Progenitor cell of endocrine pancreas (in vitro differentiated cells): ENCODE measurements at regions not wholly inside any gene's neighbourhood (a gene's known extent, or its start where the extent isn't known, plus 50 kb on each side); places are given as distances from the start of the nearest gene placed in this dataset.

Experiments used
- DNase-seq: peaks from one replicate; pipeline ENCODE4 v3.0.0; 2021; ENCODE audit warnings: low spot score; ENCODE audit not compliant: unreplicated experiment
- H3K27ac Mint-ChIP-seq: 2 replicates; pipeline ENCODE4 v1.8.0; 2021; ENCODE audit warnings: mild to moderate bottlenecking, moderate library complexity, mixed read lengths
- H3K27me3 Mint-ChIP-seq: 2 replicates; pipeline ENCODE4 v1.8.0; 2021; ENCODE audit warnings: mixed read lengths
- H3K36me3 Mint-ChIP-seq: 2 replicates; pipeline ENCODE4 v1.8.0; 2022; ENCODE audit warnings: mixed read lengths; ENCODE audit not compliant: insufficient read depth
- H3K4me1 Mint-ChIP-seq: 2 replicates; pipeline ENCODE4 v1.8.0; 2021; ENCODE audit warnings: low read depth, mixed read lengths
- H3K4me3 Mint-ChIP-seq: 2 replicates; pipeline ENCODE4 v1.8.0; 2021; ENCODE audit warnings: low read depth, mild to moderate bottlenecking, moderate library complexity, mixed read lengths
- H3K9me3 Mint-ChIP-seq: 2 replicates; pipeline ENCODE4 v1.8.0; 2021; ENCODE audit warnings: low read depth, mixed read lengths
- CTCF ChIP-seq: fragments of 200-600 bp; sonication (generic); IDR thresholded peaks from one replicate; pipeline ENCODE4 v1.5.0; 2021; ENCODE audit warnings: antibody characterized with exemption, mild to moderate bottlenecking; ENCODE audit not compliant: unreplicated experiment

DNA sequence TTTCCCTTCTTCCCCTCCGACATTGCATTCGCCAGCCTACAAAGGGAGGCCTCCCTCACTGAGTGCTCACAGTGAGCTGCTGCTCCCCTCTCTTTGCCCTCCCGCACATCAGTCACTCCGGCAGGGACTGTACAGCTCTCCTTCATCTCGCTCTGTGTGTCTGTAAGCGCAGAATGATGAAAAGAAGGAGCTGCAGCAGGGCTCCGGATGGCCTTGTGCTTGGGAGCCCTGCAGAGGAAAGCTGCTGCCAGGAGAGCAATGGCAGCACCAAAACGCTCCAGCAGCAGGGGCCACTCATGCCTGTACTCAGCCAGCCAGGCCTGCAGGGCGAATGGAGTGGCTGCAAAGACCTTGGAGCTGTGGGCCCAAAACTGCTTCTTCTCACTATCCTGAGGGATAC, 107.0 kb upstream of the NSMCE3 start:
- Mint-ChIP-seq H3K4me3 (no peak overlapping the region), H3K9me3 (peaks cover 1% of the 10 kb centered on the region), H3K36me3 (no peaks in the 10 kb centered on the region), H3K27ac (no peak overlapping the region), H3K27me3 (no peaks in the 10 kb centered on the region), H3K4me1 (no peaks in the 10 kb centered on the region)
- no peak for DNase-seq
- TF ChIP-seq CTCF = no peak

DNA sequence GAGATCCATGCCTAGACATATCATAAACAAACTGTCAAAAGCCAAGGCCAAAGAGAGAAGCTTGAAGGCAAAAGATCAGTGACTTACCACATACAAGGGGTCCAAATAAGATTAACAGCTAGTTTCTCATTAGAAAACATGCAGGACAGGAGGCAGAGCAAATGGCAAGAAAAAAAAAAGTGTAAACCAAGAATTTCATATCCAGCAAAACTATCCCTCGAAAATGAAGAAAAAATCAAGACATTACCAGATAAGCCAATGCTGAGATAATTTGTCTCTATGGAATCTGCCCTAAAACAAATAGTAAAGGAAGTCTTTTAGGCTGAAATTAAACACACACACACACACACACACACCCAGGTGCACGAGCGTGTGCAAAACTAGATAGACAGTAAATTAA, 99.6 kb upstream of the NSMCE3 start:
- no peak overlapping the region for H3K27ac Mint-ChIP-seq
- peaks cover 32% of the 10 kb centered on the region for H3K9me3 Mint-ChIP-seq
- H3K4me1 Mint-ChIP-seq = no peaks in the 10 kb centered on the region

GRCh38 chr15:29364426-29365078, 94.9 kb upstream of the NSMCE3 start:
- H3K36me3 Mint-ChIP-seq = peaks cover 6% of the 10 kb centered on the region
- no peak overlapping the region for H3K27ac Mint-ChIP-seq

More for the DNA sequence above, 99.6 kb upstream of the NSMCE3 start:
- TF ChIP-seq CTCF = no peak
- no peak for DNase-seq
- Mint-ChIP-seq H3K4me3 (no peak overlapping the region), H3K36me3 (peaks cover 6% of the 10 kb centered on the region), H3K27me3 (no peaks in the 10 kb centered on the region)

DNA sequence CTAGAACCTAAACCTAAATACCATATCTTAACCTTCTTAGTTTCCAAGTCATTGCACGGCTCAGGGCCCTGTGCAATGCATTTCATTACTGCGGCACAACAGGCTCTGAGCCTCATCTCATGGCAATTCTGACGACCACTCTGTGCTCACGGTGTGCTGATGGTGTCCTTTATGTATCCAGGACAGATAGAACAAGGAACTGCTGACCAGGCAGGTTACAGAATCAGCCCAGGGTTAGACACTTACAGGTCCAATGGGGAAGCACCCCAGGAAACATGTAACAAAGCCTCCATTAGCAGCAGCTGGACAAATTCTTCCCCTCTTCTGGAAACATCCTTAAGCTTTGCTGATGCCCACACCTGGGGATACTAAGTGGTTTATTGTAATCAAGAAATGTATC, 91.9 kb upstream of the NSMCE3 start:
- no peaks in the 10 kb centered on the region for H3K4me1 Mint-ChIP-seq
- no peaks in the 10 kb centered on the region for H3K27me3 Mint-ChIP-seq
- no peaks in the 10 kb centered on the region for H3K36me3 Mint-ChIP-seq
- H3K9me3 Mint-ChIP-seq = no peaks in the 10 kb centered on the region
- no peak overlapping the region for H3K27ac Mint-ChIP-seq
- H3K4me3 Mint-ChIP-seq = no peak overlapping the region
- no peak for DNase-seq
- TF ChIP-seq CTCF = no peak

More at GRCh38 chr15:29364426-29365078, 94.9 kb upstream of the NSMCE3 start:
- Mint-ChIP-seq H3K4me1 (no peaks in the 10 kb centered on the region), H3K4me3 (no peak overlapping the region), H3K27me3 (no peaks in the 10 kb centered on the region), H3K9me3 (peaks cover 14% of the 10 kb centered on the region)
- TF ChIP-seq CTCF = peak; percentile 32
- no peak for DNase-seq

DNA sequence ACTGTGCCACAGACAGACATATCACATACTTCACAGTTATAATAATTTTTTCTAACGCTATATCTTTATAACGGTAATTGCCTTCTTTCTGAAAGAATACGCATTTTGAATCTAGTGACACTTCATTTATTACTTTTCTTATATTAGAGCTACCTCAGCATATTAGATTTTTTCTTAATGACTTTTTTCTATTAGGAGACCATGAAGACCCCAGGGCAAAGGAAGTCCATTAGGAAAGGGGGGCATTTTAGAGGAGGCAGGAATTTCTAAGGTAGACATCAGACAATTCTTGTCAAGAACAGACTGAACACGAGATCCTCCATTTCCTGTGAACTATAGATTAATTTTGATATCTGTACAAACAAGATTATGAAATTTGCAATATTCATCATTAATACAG, 90.5 kb upstream of the NSMCE3 start:
- Mint-ChIP-seq H3K9me3 (no peaks in the 10 kb centered on the region), H3K36me3 (no peaks in the 10 kb centered on the region), H3K27ac (no peak overlapping the region), H3K4me1 (no peaks in the 10 kb centered on the region), H3K27me3 (no peaks in the 10 kb centered on the region), H3K4me3 (no peak overlapping the region)
- no peak for DNase-seq
- TF ChIP-seq CTCF = no peak
